PC-9 (cell line): ENCODE measurements at regions not wholly inside any gene's neighbourhood (a gene's known extent, or its start where the extent isn't known, plus 50 kb on each side); places are given as distances from the start of the nearest gene placed in this dataset.
"Not testable (repeated sequence)": the region's sequence is repeated elsewhere in the genome, so short reads cannot be mapped to it uniquely, and the experiment has no call there.

Experiments used
- BruUV-seq: library from RNA; stranded (reverse); fragments of 400-500 nt; replicated peaks from 2 replicates; lab custom pipeline; 2021; lab: Mats Ljungman, UMichigan
- CTCF ChIA-PET: fragments of 300-600 bp; sonication (Branson Sonifier 250); formaldehyde crosslinking; loops from one replicate; lab custom pipeline; 2022; ENCODE audit warnings: antibody characterized with exemption; lab: Charles Lee
- POLR2A ChIA-PET: fragments of 300-600 bp; sonication (Branson Sonifier 250); formaldehyde crosslinking; loops from one replicate; lab custom pipeline; 2022; ENCODE audit warnings: antibody characterized with exemption; ENCODE audit not compliant: unreplicated experiment; lab: Charles Lee
- DNase-seq, 2 experiments: peaks; one replicate each; pipeline versions ENCODE4 v3.0.0 to v3.0.0-alpha.2; 2015 to 2022; ENCODE audit warnings: mixed read lengths in 1 of 2
- H2AFZ ChIP-seq: fragments of 200-600 bp; sonication (generic); 2 replicates; pipeline ENCODE4 v1.8.1; 2017; ENCODE audit warnings: antibody characterized with exemption
- H3F3A ChIP-seq: fragments of 200-600 bp; sonication (generic); 2 replicates; pipeline ENCODE4 v1.8.1; 2017; ENCODE audit warnings: antibody characterized with exemption, mild to moderate bottlenecking, low read depth; ENCODE audit not compliant: insufficient read depth
- H3K27ac ChIP-seq: fragments of 200-600 bp; sonication (generic); 2 replicates; pipeline ENCODE4 v1.6.1; 2016; ENCODE audit warnings: mixed run types
- H3K27me3 ChIP-seq: fragments of 200-600 bp; sonication (generic); 2 replicates; pipeline ENCODE4 v1.6.1; 2016; ENCODE audit warnings: low read depth, mixed run types; ENCODE audit not compliant: insufficient read depth
- H3K36me3 ChIP-seq: fragments of 200-600 bp; sonication (generic); 2 replicates; pipeline ENCODE4 v1.6.1; 2016; ENCODE audit warnings: low read depth, mixed run types
- H3K4me1 ChIP-seq: fragments of 200-600 bp; sonication (generic); replicated peaks from 2 replicates; pipeline ENCODE4 v1.6.1; 2016; ENCODE audit warnings: mixed run types; ENCODE audit not compliant: insufficient read depth
- H3K4me2 ChIP-seq: fragments of 200-600 bp; sonication (generic); 2 replicates; pipeline ENCODE4 v1.6.1; 2017; ENCODE audit warnings: mixed run types
- H3K4me3 ChIP-seq: fragments of 200-600 bp; sonication (generic); 2 replicates; pipeline ENCODE4 v1.6.1; 2016; ENCODE audit warnings: mixed run types
- H3K79me2 ChIP-seq: fragments of 200-600 bp; sonication (generic); 2 replicates; pipeline ENCODE4 v1.6.1; 2017; ENCODE audit warnings: low read depth, mixed run types
- H3K9me2 ChIP-seq: fragments of 200-600 bp; sonication (generic); 2 replicates; pipeline ENCODE4 v1.8.1; 2017; ENCODE audit warnings: mild to moderate bottlenecking; ENCODE audit not compliant: insufficient read depth
- H3K9me3 ChIP-seq: fragments of 200-600 bp; sonication (generic); 2 replicates; pipeline ENCODE4 v1.8.1; 2016; ENCODE audit warnings: low read depth; ENCODE audit not compliant: insufficient read depth
- H4K20me1 ChIP-seq: fragments of 200-600 bp; sonication (generic); 2 replicates; pipeline ENCODE4 v1.8.1; 2017; ENCODE audit not compliant: insufficient read depth
- EZH2 ChIP-seq: fragments of 200-600 bp; sonication (generic); IDR thresholded peaks from 2 replicates; pipeline ENCODE4 v1.8.0; 2017; ENCODE audit warnings: antibody characterized with exemption, low read depth
- intact Hi-C: fragments of 100-400 bp; cut with micrococcal nuclease; formaldehyde crosslinking; loops from one replicate; pipeline ENCODE4 v1.10.0; 2022; ENCODE audit not compliant: unreplicated experiment
- TF ChIP-seq, protein P1 (sequence below): fragments of 200-600 bp; sonication (generic); conservative IDR thresholded peaks from 2 replicates; pipeline ENCODE4 v1.6.1; 2017; ENCODE audit warnings: mixed run types, antibody characterized with exemption, mild to moderate bottlenecking, moderate library complexity

DNA sequence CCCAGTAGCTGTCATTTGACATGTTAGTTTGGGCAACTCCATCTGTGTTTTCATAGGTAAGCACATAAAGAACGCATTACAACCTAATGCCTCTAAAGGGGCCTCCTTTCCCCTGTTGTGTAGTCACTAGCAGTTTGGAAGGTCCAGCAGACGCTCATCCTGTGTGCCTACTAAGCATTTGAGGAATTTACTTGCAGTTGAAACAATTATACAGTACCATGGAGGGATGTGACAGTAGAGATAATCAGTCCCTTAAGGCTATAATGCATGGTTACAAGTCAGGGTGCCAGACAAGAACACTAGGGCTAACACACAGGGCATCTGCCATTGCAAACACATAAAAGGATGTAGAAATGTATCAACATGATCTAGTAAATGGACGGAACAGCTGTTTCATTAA, 138.3 kb downstream of the PCDH10 start:
- Histone ChIP-seq H3K4me1 (no peaks in the 10 kb centered on the region), H3K4me2 (no peak overlapping the region), H3K9me3 (no peaks in the 10 kb centered on the region), H3K27ac (no peak overlapping the region), H3K27me3 (no peaks in the 10 kb centered on the region), H3K9me2 (no peaks in the 10 kb centered on the region), H3K4me3 (no peak overlapping the region), H2AFZ (no peak overlapping the region), H3K36me3 (no peaks in the 10 kb centered on the region), H3K79me2 (no peaks in the 10 kb centered on the region), H4K20me1 (no peaks in the 10 kb centered on the region), H3F3A (no peaks in the 10 kb centered on the region)
- DNase-seq: no peak
- intact Hi-C loops: no loop called here
- no TSS peak for BruUV-seq
- TF ChIP-seq EZH2: no peak
- ChIA-PET CTCF (no interaction called here), POLR2A (no interaction called here)

DNA sequence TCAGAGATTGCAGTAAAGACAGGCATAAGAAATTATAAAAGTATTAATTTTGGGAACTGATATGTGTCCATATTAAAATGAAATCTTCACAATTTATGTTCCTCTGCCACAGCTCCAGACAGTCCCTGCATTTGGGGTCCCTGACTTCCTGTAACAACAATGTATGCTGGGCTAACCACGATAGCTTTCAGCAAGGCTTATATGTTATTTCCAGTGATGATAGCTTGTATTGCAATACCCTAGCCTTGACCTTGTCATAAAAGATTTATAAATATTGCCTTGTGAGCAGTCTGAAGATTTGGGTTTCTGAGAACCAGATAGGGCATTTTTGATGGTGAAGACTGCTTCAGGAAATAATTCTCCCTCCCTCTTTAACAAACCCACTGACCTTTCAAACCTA, 129.5 kb downstream of the PCDH10 start:
- CTCF ChIA-PET: no interaction called here
- H2AFZ ChIP-seq: no peak overlapping the region
- H3K79me2 ChIP-seq: no peaks in the 10 kb centered on the region
- no peaks in the 10 kb centered on the region for H3K4me1 ChIP-seq
- H3K9me2 ChIP-seq: no peaks in the 10 kb centered on the region
- H3K27me3 ChIP-seq: no peaks in the 10 kb centered on the region
- intact Hi-C loops: no loop called here
- no peaks in the 10 kb centered on the region for H3K9me3 ChIP-seq
- H3K4me2 ChIP-seq: no peak overlapping the region
- no peak overlapping the region for H3K4me3 ChIP-seq
- H3K36me3 ChIP-seq: no peaks in the 10 kb centered on the region
- H3F3A ChIP-seq: no peaks in the 10 kb centered on the region
- no peak for DNase-seq
- H3K27ac ChIP-seq: no peak overlapping the region
- no peaks in the 10 kb centered on the region for H4K20me1 ChIP-seq
- no TSS peak for BruUV-seq
- POLR2A ChIA-PET: no interaction called here
- TF ChIP-seq EZH2: no peak
- TF ChIP-seq, protein P1, sequence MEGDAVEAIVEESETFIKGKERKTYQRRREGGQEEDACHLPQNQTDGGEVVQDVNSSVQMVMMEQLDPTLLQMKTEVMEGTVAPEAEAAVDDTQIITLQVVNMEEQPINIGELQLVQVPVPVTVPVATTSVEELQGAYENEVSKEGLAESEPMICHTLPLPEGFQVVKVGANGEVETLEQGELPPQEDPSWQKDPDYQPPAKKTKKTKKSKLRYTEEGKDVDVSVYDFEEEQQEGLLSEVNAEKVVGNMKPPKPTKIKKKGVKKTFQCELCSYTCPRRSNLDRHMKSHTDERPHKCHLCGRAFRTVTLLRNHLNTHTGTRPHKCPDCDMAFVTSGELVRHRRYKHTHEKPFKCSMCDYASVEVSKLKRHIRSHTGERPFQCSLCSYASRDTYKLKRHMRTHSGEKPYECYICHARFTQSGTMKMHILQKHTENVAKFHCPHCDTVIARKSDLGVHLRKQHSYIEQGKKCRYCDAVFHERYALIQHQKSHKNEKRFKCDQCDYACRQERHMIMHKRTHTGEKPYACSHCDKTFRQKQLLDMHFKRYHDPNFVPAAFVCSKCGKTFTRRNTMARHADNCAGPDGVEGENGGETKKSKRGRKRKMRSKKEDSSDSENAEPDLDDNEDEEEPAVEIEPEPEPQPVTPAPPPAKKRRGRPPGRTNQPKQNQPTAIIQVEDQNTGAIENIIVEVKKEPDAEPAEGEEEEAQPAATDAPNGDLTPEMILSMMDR: no peak

DNA sequence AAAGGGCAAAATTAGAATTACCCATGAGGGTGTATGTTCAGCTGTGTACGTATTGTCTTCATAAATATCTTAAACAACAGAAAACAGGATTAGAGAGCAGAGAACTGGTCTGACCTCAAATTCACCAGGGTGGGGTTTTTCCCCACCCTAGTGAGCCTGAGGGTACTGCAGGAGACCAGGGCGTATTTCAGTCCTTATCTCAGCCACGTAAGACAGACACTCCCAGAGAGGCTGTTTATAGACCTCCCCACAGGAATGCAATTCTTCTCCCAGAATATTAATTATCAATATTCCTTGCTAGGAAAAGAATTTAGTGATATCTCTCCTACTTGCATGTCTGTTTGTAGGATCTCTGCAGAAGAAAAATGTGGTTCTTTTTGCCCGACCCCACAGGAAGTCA, 128.8 kb downstream of the PCDH10 start:
- H3K9me3 ChIP-seq, H3K4me3 ChIP-seq, intact Hi-C loops, H4K20me1 ChIP-seq, H3F3A ChIP-seq, BruUV-seq, CTCF ChIA-PET, H3K27me3 ChIP-seq, H3K4me1 ChIP-seq, H2AFZ ChIP-seq, POLR2A ChIA-PET, H3K4me2 ChIP-seq, DNase-seq, H3K9me2 ChIP-seq, H3K36me3 ChIP-seq, H3K79me2 ChIP-seq, H3K27ac ChIP-seq: not testable (repeated sequence)

GRCh38 chr4:133275246-133275645, 126.2 kb downstream of the PCDH10 start:
- TF ChIP-seq EZH2: no peak
- TF ChIP-seq, protein P1: no peak
- Histone ChIP-seq H3K27ac (no peak overlapping the region), H3K9me3 (no peaks in the 10 kb centered on the region), H3K27me3 (no peaks in the 10 kb centered on the region), H3F3A (no peaks in the 10 kb centered on the region), H3K79me2 (no peaks in the 10 kb centered on the region), H3K4me2 (no peak overlapping the region), H2AFZ (no peak overlapping the region), H3K36me3 (no peaks in the 10 kb centered on the region), H4K20me1 (no peaks in the 10 kb centered on the region), H3K4me3 (no peak overlapping the region), H3K9me2 (no peaks in the 10 kb centered on the region), H3K4me1 (no peaks in the 10 kb centered on the region)
- ChIA-PET POLR2A (no interaction called here), CTCF (no interaction called here)
- BruUV-seq: no TSS peak
- DNase-seq: no peak
- intact Hi-C loops: no loop called here
